ENCODE measurements at regions not wholly inside any gene's neighbourhood (a gene's known extent, or its start where the extent isn't known, plus 50 kb on each side); places are given as distances from the start of the nearest gene placed in this dataset.

GRCh38 chr9:111152614-111153406, 114.5 kb upstream of the LPAR1 start:
- Histone ChIP-seq H2BK15ac (ENCODE audit: low read depth, low read length) (no peak overlapping the region), H4K20me1 (ENCODE audit: insufficient read depth, low read length) (no peaks in the 10 kb centered on the region), H3K23ac (ENCODE audit: low read depth, low read length) (no peak overlapping the region), H2AK5ac (ENCODE audit: low read depth, low read length) (no peak overlapping the region), H3K36me3 (ENCODE audit: control insufficient read depth, insufficient read depth, low read length) (no peaks in the 10 kb centered on the region), H2BK5ac (ENCODE audit: low read depth, low read length, poor library complexity, severe bottlenecking) (no peak overlapping the region), H3K9me3 (ENCODE audit: control insufficient read depth, insufficient read depth, low read length) (no peaks in the 10 kb centered on the region), H3K4me2 (ENCODE audit: low read depth, low read length) (no peak overlapping the region), H3K18ac (ENCODE audit: low read depth, low read length) (no peak overlapping the region), H3K14ac (replicated peaks; ENCODE audit: low read depth, low read length) (no peak overlapping the region), H3K27ac (ENCODE audit: insufficient read depth, low read length) (no peak overlapping the region), H3K4ac (ENCODE audit: low read depth, low read length) (no peak overlapping the region), H2AFZ (replicated peaks; ENCODE audit: low read length, poor library complexity) (no peak overlapping the region), H3K4me3 (ENCODE audit: insufficient read depth, low read depth, low read length) (no peak overlapping the region), H3K4me1 (ENCODE audit: control insufficient read depth, insufficient read depth, low read length) (peaks cover 4% of the 10 kb centered on the region), H4K5ac (ENCODE audit: low read depth, low read length) (no peak overlapping the region), H3K56ac (ENCODE audit: extremely low read depth, insufficient read depth, low read length) (no peak overlapping the region), H2BK120ac (ENCODE audit: low read depth, low read length) (no peak overlapping the region), H3K79me1 (ENCODE audit: low read depth in 1 of 2, low read length in 2 of 2) (no peaks in the 10 kb centered on the region), H3K9me1 (ENCODE audit: insufficient read depth, low read length) (peaks cover 3% of the 10 kb centered on the region; the same call in 1 of the 2 replicates), H3K27me3 (ENCODE audit: control insufficient read depth, insufficient read depth, low read length) (no peaks in the 10 kb centered on the region), H2AK9ac (replicated peaks; ENCODE audit: low read depth, low read length, poor library complexity) (no peak overlapping the region), H3K9ac (ENCODE audit: low read depth, low read length) (no peak overlapping the region), H2BK20ac (ENCODE audit: low read depth, low read length) (no peak overlapping the region), H4K8ac (ENCODE audit: low read depth in 2 of 2, low read length in 2 of 2) (no peak overlapping the region), H4K91ac (ENCODE audit: insufficient read depth, low read depth, low read length) (no peak overlapping the region)
- TF ChIP-seq POLR2A (IDR thresholded peaks at IDR 0.05; ENCODE audit: low read depth, low read length) (no peak), NFE2L2 (IDR thresholded peaks at IDR 0.05; ENCODE audit: low read depth, low read length) (no peak), USF2 (IDR thresholded peaks at IDR 0.05; ENCODE audit: low read depth, low read length) (no peak), SMC3 (IDR thresholded peaks at IDR 0.05; ENCODE audit: low read depth, low read length) (no peak), BHLHE40 (IDR thresholded peaks at IDR 0.05; ENCODE audit: low read depth, low read length) (no peak), MAZ (IDR thresholded peaks at IDR 0.05; ENCODE audit: borderline replicate concordance, low read depth, low read length) (no peak), RAD21 (IDR thresholded peaks at IDR 0.05; ENCODE audit: low read length) (no peak), CTCF (conservative IDR thresholded peaks at IDR 0.05; ENCODE audit: low read depth, low read length) (no peak), CHD1 (IDR thresholded peaks at IDR 0.05; ENCODE audit: low read depth, low read length) (no peak), MXI1 (IDR thresholded peaks at IDR 0.05; ENCODE audit: borderline replicate concordance, low read depth, low read length) (no peak), RFX5 (IDR thresholded peaks at IDR 0.05; ENCODE audit: low read depth, low read length) (no peak), FOS (IDR thresholded peaks at IDR 0.05; ENCODE audit: low read depth, low read length) (no peak), ELK1 (IDR thresholded peaks at IDR 0.05; ENCODE audit: borderline replicate concordance, low read depth, low read length) (no peak), CEBPB (IDR thresholded peaks at IDR 0.05; ENCODE audit: low read depth, low read length) (no peak), MAFK (IDR thresholded peaks at IDR 0.05; ENCODE audit: low read depth, low read length) (no peak)
- dilution Hi-C loops (cut with HindIII; ENCODE audit: low sequenced_read_pairs, unreplicated experiment) (no loop called here), in situ Hi-C loops (cut with MboI; ENCODE audit: low sequenced_read_pairs) (no loop called here), intact Hi-C loops (cut with micrococcal nuclease) (no loop called here)
- no CpG with 5 or more reads among the region's 2 CpGs for WGBS, 2 experiments (ENCODE audit: extremely low coverage in 2 of 2, insufficient read length in 1 of 2)
- BruUV-seq (replicated peaks): no TSS peak
- POLR2A ChIA-PET (ENCODE audit: unreplicated experiment): no interaction called here
- CTCF ChIA-PET: no interaction called here
- no peak for ATAC-seq (ENCODE audit: low read depth)
- DNase-seq: no peak

Measured in IMR-90 (cell line).